ENCODE measurements at regions not wholly inside any gene's neighbourhood (a gene's known extent, or its start where the extent isn't known, plus 50 kb on each side); places are given as distances from the start of the nearest gene placed in this dataset.

GRCh38 chr14:54132496-54132895, 175.9 kb upstream of the BMP4 start:
- WGBS: 95% methylated on average over 3 of the region's 3 CpGs
- Histone ChIP-seq H3K4me1 (replicated peaks) (no peaks in the 10 kb centered on the region), H3K27ac (no peak overlapping the region), H3K9me3 (no peaks in the 10 kb centered on the region), H3K4me3 (no peak overlapping the region), H3K36me3 (no peaks in the 10 kb centered on the region), H3K27me3 (replicated peaks; ENCODE audit: insufficient read depth) (no peaks in the 10 kb centered on the region)
- intact Hi-C loops (cut with DNase I): no loop called here
- TF ChIP-seq POLR2AphosphoS5 (IDR thresholded peaks at IDR 0.05) (no peak), POLR2A (IDR thresholded peaks at IDR 0.05) (no peak), CTCF (IDR thresholded peaks at IDR 0.05) (no peak)
- no peak for DNase-seq (ENCODE audit: low spot score)

GRCh38 chr14:54133896-54134295, 177.3 kb upstream of the BMP4 start:
- H3K9me3 ChIP-seq: no peaks in the 10 kb centered on the region
- DNase-seq (ENCODE audit: low spot score): no peak
- TF ChIP-seq CTCF (IDR thresholded peaks at IDR 0.05) (no peak), POLR2A (IDR thresholded peaks at IDR 0.05) (no peak), POLR2AphosphoS5 (IDR thresholded peaks at IDR 0.05) (no peak)
- intact Hi-C loops (cut with DNase I): no loop called here
- H3K4me1 ChIP-seq (replicated peaks): no peaks in the 10 kb centered on the region
- H3K27me3 ChIP-seq (replicated peaks; ENCODE audit: insufficient read depth): no peaks in the 10 kb centered on the region
- H3K4me3 ChIP-seq: no peak overlapping the region
- no peak overlapping the region for H3K27ac ChIP-seq
- H3K36me3 ChIP-seq: no peaks in the 10 kb centered on the region
- WGBS: 46% methylated on average over 3 of the region's 3 CpGs

- intact Hi-C loops (cut with DNase I): no loop called here
Measured at GRCh38 chr14:54135804-54136280, 179.2 kb upstream of the BMP4 start.

GRCh38 chr14:54136894-54137613, 180.4 kb upstream of the BMP4 start:
- DNase-seq (ENCODE audit: low spot score): no peak
- no peaks in the 10 kb centered on the region for H3K27me3 ChIP-seq (replicated peaks; ENCODE audit: insufficient read depth)
- H3K9me3 ChIP-seq: no peaks in the 10 kb centered on the region
- no peak for TF ChIP-seq POLR2AphosphoS5 (IDR thresholded peaks at IDR 0.05)
- TF ChIP-seq POLR2A (IDR thresholded peaks at IDR 0.05): no peak
- no peak for TF ChIP-seq CTCF (IDR thresholded peaks at IDR 0.05)
- no peak overlapping the region for H3K27ac ChIP-seq
- no peaks in the 10 kb centered on the region for H3K4me1 ChIP-seq (replicated peaks)
- H3K4me3 ChIP-seq: no peak overlapping the region
- intact Hi-C loops (cut with DNase I): no loop called here
- 68% methylated on average over 6 of the region's 6 CpGs for WGBS
- no peaks in the 10 kb centered on the region for H3K36me3 ChIP-seq

More at GRCh38 chr14:54135804-54136280, 179.2 kb upstream of the BMP4 start:
- Histone ChIP-seq H3K4me1 (replicated peaks) (no peaks in the 10 kb centered on the region), H3K4me3 (no peak overlapping the region), H3K9me3 (no peaks in the 10 kb centered on the region), H3K27me3 (replicated peaks; ENCODE audit: insufficient read depth) (no peaks in the 10 kb centered on the region), H3K36me3 (no peaks in the 10 kb centered on the region), H3K27ac (no peak overlapping the region)
- DNase-seq (ENCODE audit: low spot score): no peak
- no peak for TF ChIP-seq CTCF (IDR thresholded peaks at IDR 0.05)
- no peak for TF ChIP-seq POLR2AphosphoS5 (IDR thresholded peaks at IDR 0.05)
- no peak for TF ChIP-seq POLR2A (IDR thresholded peaks at IDR 0.05)
- 85% methylated on average over 3 of the region's 3 CpGs for WGBS

GRCh38 chr14:54137614-54137961, 181.0 kb upstream of the BMP4 start:
- DNase-seq (ENCODE audit: low spot score): no peak
- Histone ChIP-seq H3K4me3 (no peak overlapping the region), H3K27ac (no peak overlapping the region), H3K27me3 (replicated peaks; ENCODE audit: insufficient read depth) (no peaks in the 10 kb centered on the region), H3K4me1 (replicated peaks) (no peaks in the 10 kb centered on the region), H3K9me3 (no peaks in the 10 kb centered on the region), H3K36me3 (no peaks in the 10 kb centered on the region)
- 45% methylated on average over 1 of the region's 1 CpG for WGBS
- TF ChIP-seq POLR2AphosphoS5 (IDR thresholded peaks at IDR 0.05) (no peak), POLR2A (IDR thresholded peaks at IDR 0.05) (no peak), CTCF (IDR thresholded peaks at IDR 0.05) (no peak)
- intact Hi-C loops (cut with DNase I): no loop called here
